Suprapubic skin (tissue), 3 donors: ENCODE measurements at regions not wholly inside any gene's neighbourhood (a gene's known extent, or its start where the extent isn't known, plus 50 kb on each side); places are given as distances from the start of the nearest gene placed in this dataset.

Experiments used
- POLR2A ChIP-seq, 2 donors: fragments of 450-650 bp; IDR thresholded peaks; one replicate each; pipeline ENCODE4 v1.6.1; 2017; ENCODE audit warnings: antibody characterized with exemption in 2 of 2, mild to moderate bottlenecking in 2 of 2, moderate library complexity in 2 of 2
- TF ChIP-seq, protein P1 (sequence below), 2 donors: fragments of 200-600 bp in 1 of 2; fragments of 450-650 bp in 1 of 2; sonication (generic) in 1 of 2; IDR thresholded peaks; one replicate each; pipeline ENCODE4 v1.5.1; 2016 to 2019; ENCODE audit warnings: antibody characterized with exemption in 2 of 2, mild to moderate bottlenecking in 1 of 2, moderate library complexity in 1 of 2

DNA sequence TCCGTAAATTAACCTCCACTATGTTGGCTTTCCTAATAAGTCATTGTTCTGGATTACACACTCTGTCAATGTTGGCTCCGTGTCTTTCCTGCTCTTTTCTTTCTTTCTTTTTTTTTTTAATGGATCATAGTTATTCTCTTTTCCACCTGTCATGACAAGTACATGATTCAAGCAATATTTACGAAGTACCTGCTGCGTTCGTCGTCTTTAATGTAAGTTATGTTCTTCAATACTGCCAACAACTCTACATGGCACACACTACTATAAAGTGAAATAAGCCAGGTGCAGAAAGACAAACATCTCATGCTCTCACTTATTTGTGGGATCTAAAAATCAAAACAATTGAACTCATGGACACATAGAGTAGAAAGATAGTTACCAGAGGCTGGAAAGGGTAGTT is 239.1 kb downstream of the SCG2 start:
- TF ChIP-seq, protein P1, sequence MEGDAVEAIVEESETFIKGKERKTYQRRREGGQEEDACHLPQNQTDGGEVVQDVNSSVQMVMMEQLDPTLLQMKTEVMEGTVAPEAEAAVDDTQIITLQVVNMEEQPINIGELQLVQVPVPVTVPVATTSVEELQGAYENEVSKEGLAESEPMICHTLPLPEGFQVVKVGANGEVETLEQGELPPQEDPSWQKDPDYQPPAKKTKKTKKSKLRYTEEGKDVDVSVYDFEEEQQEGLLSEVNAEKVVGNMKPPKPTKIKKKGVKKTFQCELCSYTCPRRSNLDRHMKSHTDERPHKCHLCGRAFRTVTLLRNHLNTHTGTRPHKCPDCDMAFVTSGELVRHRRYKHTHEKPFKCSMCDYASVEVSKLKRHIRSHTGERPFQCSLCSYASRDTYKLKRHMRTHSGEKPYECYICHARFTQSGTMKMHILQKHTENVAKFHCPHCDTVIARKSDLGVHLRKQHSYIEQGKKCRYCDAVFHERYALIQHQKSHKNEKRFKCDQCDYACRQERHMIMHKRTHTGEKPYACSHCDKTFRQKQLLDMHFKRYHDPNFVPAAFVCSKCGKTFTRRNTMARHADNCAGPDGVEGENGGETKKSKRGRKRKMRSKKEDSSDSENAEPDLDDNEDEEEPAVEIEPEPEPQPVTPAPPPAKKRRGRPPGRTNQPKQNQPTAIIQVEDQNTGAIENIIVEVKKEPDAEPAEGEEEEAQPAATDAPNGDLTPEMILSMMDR (IDR thresholded peaks at IDR 0.05): no peak
- no peak for TF ChIP-seq POLR2A (IDR thresholded peaks at IDR 0.05)
